ENCODE measurements at regions not wholly inside any gene's neighbourhood (a gene's known extent, or its start where the extent isn't known, plus 50 kb on each side); places are given as distances from the start of the nearest gene placed in this dataset.
"Not testable (repeated sequence)": the region's sequence is repeated elsewhere in the genome, so short reads cannot be mapped to it uniquely, and the experiment has no call there.

DNA sequence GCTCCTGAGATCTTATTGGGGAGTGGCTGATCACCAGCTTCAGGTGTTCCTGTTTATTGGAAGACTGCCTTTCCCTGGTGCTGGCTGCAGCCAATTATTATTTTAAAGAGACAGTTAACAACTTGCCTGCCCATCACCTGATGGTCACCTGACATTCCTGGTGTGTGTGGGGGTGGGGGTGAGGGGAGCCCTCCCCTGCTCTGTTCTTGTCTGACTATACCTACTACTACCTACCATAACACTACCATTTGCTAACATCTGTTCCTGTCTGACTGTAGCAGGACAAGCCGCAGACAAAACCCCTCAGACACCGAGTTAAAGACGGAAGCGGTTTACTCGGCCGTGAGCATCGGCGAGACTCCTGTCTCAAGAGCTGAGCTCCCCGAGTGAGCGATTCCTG is 54.9 kb upstream of the NBPF3 start:
- H3K4me3 ChIP-seq (ENCODE audit: low read depth, low read length): no peak overlapping the region
- no peak for DNase-seq (ENCODE audit: low read depth)
- TF ChIP-seq POLR2A (IDR thresholded peaks at IDR 0.05; ENCODE audit: extremely low read depth, insufficient read length): no peak
- TF ChIP-seq, protein P1, sequence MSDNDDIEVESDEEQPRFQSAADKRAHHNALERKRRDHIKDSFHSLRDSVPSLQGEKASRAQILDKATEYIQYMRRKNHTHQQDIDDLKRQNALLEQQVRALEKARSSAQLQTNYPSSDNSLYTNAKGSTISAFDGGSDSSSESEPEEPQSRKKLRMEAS (IDR thresholded peaks at IDR 0.05; ENCODE audit: low read depth, low read length): no peak
- no peak for TF ChIP-seq MYC (IDR thresholded peaks at IDR 0.05; ENCODE audit: low read depth, low read length)
- TF ChIP-seq, protein P2, sequence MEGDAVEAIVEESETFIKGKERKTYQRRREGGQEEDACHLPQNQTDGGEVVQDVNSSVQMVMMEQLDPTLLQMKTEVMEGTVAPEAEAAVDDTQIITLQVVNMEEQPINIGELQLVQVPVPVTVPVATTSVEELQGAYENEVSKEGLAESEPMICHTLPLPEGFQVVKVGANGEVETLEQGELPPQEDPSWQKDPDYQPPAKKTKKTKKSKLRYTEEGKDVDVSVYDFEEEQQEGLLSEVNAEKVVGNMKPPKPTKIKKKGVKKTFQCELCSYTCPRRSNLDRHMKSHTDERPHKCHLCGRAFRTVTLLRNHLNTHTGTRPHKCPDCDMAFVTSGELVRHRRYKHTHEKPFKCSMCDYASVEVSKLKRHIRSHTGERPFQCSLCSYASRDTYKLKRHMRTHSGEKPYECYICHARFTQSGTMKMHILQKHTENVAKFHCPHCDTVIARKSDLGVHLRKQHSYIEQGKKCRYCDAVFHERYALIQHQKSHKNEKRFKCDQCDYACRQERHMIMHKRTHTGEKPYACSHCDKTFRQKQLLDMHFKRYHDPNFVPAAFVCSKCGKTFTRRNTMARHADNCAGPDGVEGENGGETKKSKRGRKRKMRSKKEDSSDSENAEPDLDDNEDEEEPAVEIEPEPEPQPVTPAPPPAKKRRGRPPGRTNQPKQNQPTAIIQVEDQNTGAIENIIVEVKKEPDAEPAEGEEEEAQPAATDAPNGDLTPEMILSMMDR (IDR thresholded peaks at IDR 0.05; ENCODE audit: low read depth, low read length): no peak

DNA sequence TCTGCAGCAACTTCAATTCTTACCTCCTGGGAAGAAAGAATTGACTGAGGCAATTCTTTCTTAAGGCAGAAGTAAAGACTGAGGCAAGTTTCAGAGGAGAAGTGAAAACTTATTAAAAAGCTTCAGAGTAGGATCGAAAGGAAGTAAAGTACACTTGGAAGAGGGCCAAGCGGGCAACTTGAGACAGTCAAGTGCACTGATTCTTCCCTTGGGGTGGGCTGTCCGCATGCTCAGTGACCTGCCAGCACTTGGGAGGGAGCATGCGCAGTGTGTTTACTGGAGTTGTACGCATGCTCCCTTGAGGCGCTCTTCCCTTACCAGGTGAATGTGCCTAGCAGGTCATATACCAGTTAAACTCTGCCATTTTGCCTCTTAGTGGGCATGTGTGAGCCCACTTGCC is 55.3 kb upstream of the NBPF3 start:
- TF ChIP-seq, protein P2 (IDR thresholded peaks at IDR 0.05; ENCODE audit: low read depth, low read length): no peak
- TF ChIP-seq, protein P1 (IDR thresholded peaks at IDR 0.05; ENCODE audit: low read depth, low read length): no peak
- TF ChIP-seq POLR2A (IDR thresholded peaks at IDR 0.05; ENCODE audit: extremely low read depth, insufficient read length): no peak
- TF ChIP-seq MYC (IDR thresholded peaks at IDR 0.05; ENCODE audit: low read depth, low read length): no peak
- H3K4me3 ChIP-seq (ENCODE audit: low read depth, low read length): no peak overlapping the region
- DNase-seq (ENCODE audit: low read depth): no peak

DNA sequence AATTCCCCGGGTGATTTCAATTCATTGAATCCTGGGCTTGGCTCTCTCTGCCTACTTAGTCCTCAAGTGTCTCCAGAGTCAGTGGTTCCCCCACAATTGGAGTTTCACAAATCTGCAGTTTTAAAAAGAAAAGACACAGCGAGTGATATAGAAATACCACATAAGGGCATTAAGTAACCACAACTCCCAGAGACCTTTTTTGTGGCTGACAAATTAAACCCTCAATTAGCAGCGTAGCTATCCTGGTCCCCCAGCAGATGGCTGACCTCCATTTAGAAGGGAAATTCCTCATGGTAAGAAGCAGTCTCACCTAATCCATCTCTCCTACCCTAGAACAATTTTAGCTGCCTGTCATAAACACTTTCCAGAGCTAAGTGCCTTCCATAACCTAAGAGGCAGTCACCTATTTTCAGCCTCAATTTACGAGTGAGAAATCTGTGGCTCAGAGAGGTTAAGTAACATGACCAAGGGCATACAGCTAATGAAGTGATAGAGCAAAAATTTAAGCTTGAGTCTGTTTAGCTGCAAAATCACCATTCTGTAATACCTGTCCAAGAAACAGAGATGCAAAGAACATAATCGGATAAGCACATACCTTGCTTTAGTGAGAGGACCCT is 56.0 kb upstream of the NBPF3 start:
- DNase-seq (ENCODE audit: low read depth): no peak
- TF ChIP-seq POLR2A (IDR thresholded peaks at IDR 0.05; ENCODE audit: extremely low read depth, insufficient read length): no peak
- TF ChIP-seq, protein P2 (IDR thresholded peaks at IDR 0.05; ENCODE audit: low read depth, low read length): no peak
- no peak for TF ChIP-seq MYC (IDR thresholded peaks at IDR 0.05; ENCODE audit: low read depth, low read length)
- TF ChIP-seq, protein P1 (IDR thresholded peaks at IDR 0.05; ENCODE audit: low read depth, low read length): no peak
- H3K4me3 ChIP-seq (ENCODE audit: low read depth, low read length): no peak overlapping the region

DNA sequence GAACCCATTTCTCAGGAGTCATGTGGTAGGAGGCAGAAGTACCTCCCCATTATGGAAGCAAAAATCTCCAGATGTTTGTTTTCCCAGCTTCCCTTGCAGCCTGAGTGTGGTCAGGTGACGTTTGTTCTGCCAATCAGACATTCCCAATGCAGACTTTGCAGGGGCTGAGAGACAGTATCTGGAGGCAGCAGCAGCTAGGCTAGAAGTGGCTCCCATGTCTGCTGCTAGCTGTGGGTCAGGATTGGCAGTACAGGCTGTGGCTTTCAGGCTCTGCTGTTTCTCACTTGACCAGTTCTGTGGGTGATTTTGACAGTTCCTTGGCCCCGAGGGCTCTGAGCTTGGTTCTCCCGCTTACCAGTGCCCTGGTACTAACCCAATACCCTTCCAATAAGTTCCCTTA is 58.6 kb upstream of the NBPF3 start:
- TF ChIP-seq, protein P1 (IDR thresholded peaks at IDR 0.05; ENCODE audit: low read depth, low read length): no peak
- TF ChIP-seq POLR2A (IDR thresholded peaks at IDR 0.05; ENCODE audit: extremely low read depth, insufficient read length) (no peak), MYC (IDR thresholded peaks at IDR 0.05; ENCODE audit: low read depth, low read length) (no peak)
- TF ChIP-seq, protein P2 (IDR thresholded peaks at IDR 0.05; ENCODE audit: low read depth, low read length): no peak
- no peak for DNase-seq (ENCODE audit: low read depth)
- H3K4me3 ChIP-seq (ENCODE audit: low read depth, low read length): no peak overlapping the region

DNA sequence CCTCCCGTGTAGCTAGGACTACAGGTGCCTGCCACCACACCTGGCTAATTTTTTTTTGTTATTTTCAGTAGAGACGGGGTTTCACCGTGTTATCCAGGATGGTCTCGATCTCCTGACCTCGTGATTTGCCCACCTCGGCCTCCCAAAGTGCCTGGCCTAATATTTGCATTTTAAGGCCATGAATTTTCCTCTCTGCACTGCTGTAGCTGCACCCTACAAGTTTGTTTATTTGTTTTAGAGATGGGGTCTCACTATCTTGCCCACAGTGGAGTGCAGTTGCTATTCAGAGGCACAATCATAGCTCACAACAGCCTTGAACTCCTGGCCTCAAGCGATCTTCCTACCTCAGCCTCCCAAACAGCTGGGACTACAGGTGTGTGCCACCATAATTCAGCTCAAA is 59.8 kb upstream of the NBPF3 start:
- not testable (repeated sequence) for DNase-seq (ENCODE audit: low read depth); H3K4me3 ChIP-seq (ENCODE audit: low read depth, low read length)

DNA sequence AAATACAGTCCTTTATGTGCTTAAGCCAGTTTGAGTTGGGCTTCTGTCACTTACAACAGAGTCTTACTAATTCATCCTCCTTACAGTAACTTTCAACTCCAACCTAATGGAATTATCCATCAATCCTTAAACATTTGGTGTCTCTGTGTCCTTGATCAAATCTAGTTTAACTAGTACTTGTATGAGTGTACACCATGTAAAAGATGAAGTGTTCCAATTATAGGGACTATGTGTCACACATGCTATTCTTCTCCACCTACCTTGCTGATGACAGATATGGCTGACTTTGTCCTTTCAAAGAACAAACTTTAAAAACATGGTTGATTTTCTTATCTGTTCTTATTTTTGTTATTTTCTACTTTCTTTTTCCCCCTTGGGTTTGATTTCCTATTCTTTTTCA is 60.4 kb upstream of the NBPF3 start:
- TF ChIP-seq, protein P1 (IDR thresholded peaks at IDR 0.05; ENCODE audit: low read depth, low read length): no peak
- no peak for TF ChIP-seq POLR2A (IDR thresholded peaks at IDR 0.05; ENCODE audit: extremely low read depth, insufficient read length)
- no peak for TF ChIP-seq MYC (IDR thresholded peaks at IDR 0.05; ENCODE audit: low read depth, low read length)
- TF ChIP-seq, protein P2 (IDR thresholded peaks at IDR 0.05; ENCODE audit: low read depth, low read length): no peak
- DNase-seq (ENCODE audit: low read depth): no peak
- no peak overlapping the region for H3K4me3 ChIP-seq (ENCODE audit: low read depth, low read length)
